Gastrocnemius medialis (tissue), 4 donors: ENCODE measurements at regions not wholly inside any gene's neighbourhood (a gene's known extent, or its start where the extent isn't known, plus 50 kb on each side); places are given as distances from the start of the nearest gene placed in this dataset.

ENCODE experiments used
- POLR2A ChIP-seq, 2 donors: fragments of 450-650 bp; IDR thresholded peaks; one replicate each; pipeline ENCODE4 v1.6.1; 2017; ENCODE audit warnings: antibody characterized with exemption in 2 of 2, mild to moderate bottlenecking in 2 of 2, moderate library complexity in 2 of 2
- TF ChIP-seq, protein P1 (sequence below), 5 experiments: fragments of 450-650 bp in 3 of 5; fragments of 200-600 bp in 2 of 5; sonication (generic) in 2 of 5; IDR thresholded peaks in 4 of 5; conservative IDR thresholded peaks in 1 of 5; 1 replicate in 4 of 5; 2 replicates in 1 of 5; pipeline ENCODE4 v1.5.1; 2016 to 2019; ENCODE audit warnings: antibody characterized with exemption in 5 of 5, mild to moderate bottlenecking in 3 of 5, moderate library complexity in 3 of 5

DNA sequence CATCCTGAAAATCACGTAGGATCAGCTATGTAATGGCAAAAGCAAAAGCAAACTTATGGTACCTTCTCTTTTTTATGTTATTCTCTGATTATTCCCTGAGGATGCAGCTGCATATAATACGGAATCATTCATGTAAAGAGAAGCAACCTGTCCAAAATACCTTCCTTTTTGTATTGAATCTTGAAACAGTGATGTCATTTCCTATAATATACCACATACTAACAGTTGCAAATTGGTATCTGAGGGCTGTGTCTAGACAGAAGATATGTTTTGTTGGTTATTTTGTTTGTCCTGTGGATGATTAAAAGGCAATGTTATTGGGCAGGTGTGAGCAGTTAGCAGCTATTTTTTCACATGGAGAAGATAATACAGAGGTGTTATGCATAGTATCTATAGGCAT lies 161.4 kb upstream of the AHI1 start:
- TF ChIP-seq, protein P1, sequence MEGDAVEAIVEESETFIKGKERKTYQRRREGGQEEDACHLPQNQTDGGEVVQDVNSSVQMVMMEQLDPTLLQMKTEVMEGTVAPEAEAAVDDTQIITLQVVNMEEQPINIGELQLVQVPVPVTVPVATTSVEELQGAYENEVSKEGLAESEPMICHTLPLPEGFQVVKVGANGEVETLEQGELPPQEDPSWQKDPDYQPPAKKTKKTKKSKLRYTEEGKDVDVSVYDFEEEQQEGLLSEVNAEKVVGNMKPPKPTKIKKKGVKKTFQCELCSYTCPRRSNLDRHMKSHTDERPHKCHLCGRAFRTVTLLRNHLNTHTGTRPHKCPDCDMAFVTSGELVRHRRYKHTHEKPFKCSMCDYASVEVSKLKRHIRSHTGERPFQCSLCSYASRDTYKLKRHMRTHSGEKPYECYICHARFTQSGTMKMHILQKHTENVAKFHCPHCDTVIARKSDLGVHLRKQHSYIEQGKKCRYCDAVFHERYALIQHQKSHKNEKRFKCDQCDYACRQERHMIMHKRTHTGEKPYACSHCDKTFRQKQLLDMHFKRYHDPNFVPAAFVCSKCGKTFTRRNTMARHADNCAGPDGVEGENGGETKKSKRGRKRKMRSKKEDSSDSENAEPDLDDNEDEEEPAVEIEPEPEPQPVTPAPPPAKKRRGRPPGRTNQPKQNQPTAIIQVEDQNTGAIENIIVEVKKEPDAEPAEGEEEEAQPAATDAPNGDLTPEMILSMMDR (IDR thresholded peaks at IDR 0.05 in 4 of 5, conservative IDR thresholded peaks at IDR 0.05 in 1 of 5) = no peak
- no peak for TF ChIP-seq POLR2A (IDR thresholded peaks at IDR 0.05)
